ENCODE measurements at regions not wholly inside any gene's neighbourhood (a gene's known extent, or its start where the extent isn't known, plus 50 kb on each side); places are given as distances from the start of the nearest gene placed in this dataset.

DNA sequence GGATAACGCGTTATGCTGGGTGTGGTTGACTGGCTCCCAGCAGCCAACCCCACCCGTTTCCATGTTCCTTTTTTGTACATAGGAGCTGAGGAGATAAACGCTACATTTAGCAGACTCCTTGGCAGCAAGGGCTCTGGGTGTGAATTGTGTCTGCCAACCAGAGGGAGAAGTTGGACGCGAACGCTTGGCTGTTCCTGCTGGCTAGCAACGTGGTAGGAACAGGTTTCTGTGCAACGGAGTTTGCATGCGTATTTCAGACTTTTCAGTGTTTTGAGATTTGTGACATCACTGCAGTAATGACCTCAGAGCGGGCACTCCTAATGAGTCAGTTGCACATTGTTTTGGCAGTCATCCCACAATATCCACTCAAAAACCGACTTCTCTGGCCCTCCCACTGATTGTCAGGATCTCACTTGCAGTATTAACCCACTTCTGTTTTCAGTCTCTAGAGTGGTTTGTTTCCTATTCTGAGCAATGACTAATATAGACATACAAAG, 98.7 kb upstream of the RGS1 start:
- TF ChIP-seq, protein P1, sequence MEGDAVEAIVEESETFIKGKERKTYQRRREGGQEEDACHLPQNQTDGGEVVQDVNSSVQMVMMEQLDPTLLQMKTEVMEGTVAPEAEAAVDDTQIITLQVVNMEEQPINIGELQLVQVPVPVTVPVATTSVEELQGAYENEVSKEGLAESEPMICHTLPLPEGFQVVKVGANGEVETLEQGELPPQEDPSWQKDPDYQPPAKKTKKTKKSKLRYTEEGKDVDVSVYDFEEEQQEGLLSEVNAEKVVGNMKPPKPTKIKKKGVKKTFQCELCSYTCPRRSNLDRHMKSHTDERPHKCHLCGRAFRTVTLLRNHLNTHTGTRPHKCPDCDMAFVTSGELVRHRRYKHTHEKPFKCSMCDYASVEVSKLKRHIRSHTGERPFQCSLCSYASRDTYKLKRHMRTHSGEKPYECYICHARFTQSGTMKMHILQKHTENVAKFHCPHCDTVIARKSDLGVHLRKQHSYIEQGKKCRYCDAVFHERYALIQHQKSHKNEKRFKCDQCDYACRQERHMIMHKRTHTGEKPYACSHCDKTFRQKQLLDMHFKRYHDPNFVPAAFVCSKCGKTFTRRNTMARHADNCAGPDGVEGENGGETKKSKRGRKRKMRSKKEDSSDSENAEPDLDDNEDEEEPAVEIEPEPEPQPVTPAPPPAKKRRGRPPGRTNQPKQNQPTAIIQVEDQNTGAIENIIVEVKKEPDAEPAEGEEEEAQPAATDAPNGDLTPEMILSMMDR (IDR thresholded peaks at IDR 0.05) = no peak
- TF ChIP-seq EZH2phosphoT487 (IDR thresholded peaks at IDR 0.05) = no peak
